DOHH2 (cell line): ENCODE measurements at regions not wholly inside any gene's neighbourhood (a gene's known extent, or its start where the extent isn't known, plus 50 kb on each side); places are given as distances from the start of the nearest gene placed in this dataset.

ENCODE experiments used
- H3F3A ChIP-seq: fragments of 200-600 bp; sonication (generic), shearing (Covaris generic); 2 replicates; pipeline ENCODE4 v1.6.0; 2016; ENCODE audit warnings: antibody characterized with exemption, mild to moderate bottlenecking; ENCODE audit not compliant: control insufficient read depth, insufficient read depth
- H3K27ac ChIP-seq: fragments of 200-600 bp; sonication (generic); 2 replicates; pipeline ENCODE4 v1.5.1; 2014; ENCODE audit warnings: low read depth, mild to moderate bottlenecking, low read length, moderate library complexity
- H3K27me3 ChIP-seq: fragments of 200-600 bp; sonication (generic); 2 replicates; pipeline ENCODE4 v1.6.1; 2014; ENCODE audit warnings: mild to moderate bottlenecking, low read length, mixed read lengths; ENCODE audit not compliant: control insufficient read depth
- H3K36me3 ChIP-seq: fragments of 200-600 bp; sonication (generic); 2 replicates; pipeline ENCODE4 v1.6.1; 2014; ENCODE audit warnings: mild to moderate bottlenecking, low read length, moderate library complexity, mixed read lengths; ENCODE audit not compliant: control insufficient read depth
- H3K4me1 ChIP-seq: fragments of 200-600 bp; sonication (generic); 2 replicates; pipeline ENCODE4 v1.6.1; 2014; ENCODE audit warnings: mild to moderate bottlenecking, low read length, mixed read lengths; ENCODE audit not compliant: control insufficient read depth
- H3K4me2 ChIP-seq: fragments of 200-600 bp; sonication (generic); 2 replicates; pipeline ENCODE4 v1.6.0; 2014; ENCODE audit warnings: mild to moderate bottlenecking, low read length, moderate library complexity
- H3K4me3 ChIP-seq: fragments of 200-600 bp; sonication (generic); 2 replicates; pipeline ENCODE4 v1.5.1; 2014; ENCODE audit warnings: mild to moderate bottlenecking, low read length, mixed read lengths
- H3K79me2 ChIP-seq: fragments of 200-600 bp; sonication (generic); 2 replicates; pipeline ENCODE4 v1.6.1; 2014; ENCODE audit warnings: mild to moderate bottlenecking, low read length, mixed read lengths; ENCODE audit not compliant: control insufficient read depth
- H3K9me2 ChIP-seq: fragments of 200-600 bp; sonication (generic); replicated peaks from 2 replicates; pipeline ENCODE4 v1.6.1; 2014; ENCODE audit warnings: mild to moderate bottlenecking, low read length, mixed read lengths; ENCODE audit not compliant: control insufficient read depth
- H3K9me3 ChIP-seq: fragments of 200-600 bp; sonication (generic); 2 replicates; pipeline ENCODE4 v1.6.1; 2014; ENCODE audit warnings: antibody characterized with exemption, low read length, mixed read lengths; ENCODE audit not compliant: control insufficient read depth, insufficient read depth
- H4K20me1 ChIP-seq: fragments of 200-600 bp; sonication (generic); 2 replicates; pipeline ENCODE4 v1.6.0; 2014; ENCODE audit warnings: low read depth, mild to moderate bottlenecking, antibody characterized with exemption, low read length, moderate library complexity; ENCODE audit not compliant: control insufficient read depth, insufficient read depth
- CTCF ChIP-seq: fragments of 200-600 bp; sonication (generic); IDR thresholded peaks from one replicate; pipeline ENCODE4 v1.5.1; 2014; ENCODE audit warnings: antibody characterized with exemption, mild to moderate bottlenecking, low read depth, low read length; ENCODE audit not compliant: poor library complexity, severe bottlenecking
- EZH2phosphoT487 ChIP-seq: fragments of 200-600 bp; sonication (generic); IDR thresholded peaks from 2 replicates; pipeline ENCODE4 v1.6.1; 2017; ENCODE audit warnings: borderline replicate concordance, mild to moderate bottlenecking, antibody characterized with exemption, low read length, moderate library complexity, mixed read lengths

- Histone ChIP-seq H4K20me1 (no peaks in the 10 kb centered on the region), H3F3A (no peaks in the 10 kb centered on the region), H3K9me2 (no peaks in the 10 kb centered on the region), H3K4me3 (no peak overlapping the region), H3K27me3 (no peaks in the 10 kb centered on the region), H3K9me3 (no peaks in the 10 kb centered on the region), H3K79me2 (no peaks in the 10 kb centered on the region), H3K27ac (no peak overlapping the region), H3K4me1 (no peaks in the 10 kb centered on the region), H3K4me2 (no peak overlapping the region), H3K36me3 (no peaks in the 10 kb centered on the region)
- TF ChIP-seq EZH2phosphoT487: no peak
- no peak for TF ChIP-seq CTCF
Measured at GRCh38 chr5:87503004-87503403, 90.3 kb upstream of the CCNH start.

DNA sequence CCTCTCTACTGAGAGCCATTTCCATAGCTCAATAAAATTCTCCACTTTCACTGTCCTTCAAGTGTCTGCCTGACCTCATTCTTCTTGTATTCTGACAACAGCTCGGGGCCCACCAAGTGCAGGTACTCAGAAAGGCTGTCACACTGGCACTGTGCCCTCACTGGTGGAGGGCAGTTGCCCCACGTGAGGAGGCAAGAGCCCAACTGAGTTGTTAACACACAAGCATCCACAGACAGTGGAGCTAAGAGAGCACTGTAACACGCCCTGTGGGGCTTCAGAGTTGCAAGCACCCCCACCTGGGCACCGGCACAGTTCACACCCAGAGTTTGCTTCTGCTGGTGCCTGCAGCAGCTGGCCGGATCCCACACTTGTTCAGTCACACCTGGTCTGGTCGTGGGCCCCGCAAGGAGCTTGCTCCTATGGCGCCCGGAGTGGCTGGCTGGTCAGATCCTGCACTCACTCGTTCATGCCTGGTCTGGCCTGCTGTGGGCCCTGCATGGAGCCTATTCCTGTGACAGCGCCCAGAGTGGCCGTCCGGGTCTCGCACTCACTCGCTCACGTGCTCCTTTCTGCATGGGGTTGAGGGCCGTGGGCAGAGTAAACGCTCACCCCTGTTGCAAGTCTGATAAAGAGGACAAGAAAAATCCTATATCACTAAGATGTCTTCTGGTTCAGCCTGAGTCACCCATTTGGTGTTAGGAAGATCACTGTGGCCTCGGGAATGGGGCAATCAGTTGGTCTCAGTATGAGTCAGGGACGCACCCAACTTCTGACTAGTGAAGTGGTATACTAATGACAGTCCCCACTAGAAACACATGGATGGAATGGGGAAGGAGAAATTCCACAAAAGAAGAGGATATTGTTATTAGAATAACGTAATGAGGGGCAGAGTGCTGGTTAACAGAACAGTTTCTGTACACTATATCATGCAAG lies 87.0 kb upstream of the CCNH start:
- Histone ChIP-seq H3K9me3 (no peaks in the 10 kb centered on the region), H3K4me1 (no peaks in the 10 kb centered on the region), H3K27ac (no peak overlapping the region), H3K4me2 (no peak overlapping the region), H3K79me2 (no peaks in the 10 kb centered on the region), H3K27me3 (no peaks in the 10 kb centered on the region), H3K9me2 (no peaks in the 10 kb centered on the region), H4K20me1 (no peaks in the 10 kb centered on the region), H3F3A (no peaks in the 10 kb centered on the region), H3K4me3 (no peak overlapping the region), H3K36me3 (no peaks in the 10 kb centered on the region)
- no peak for TF ChIP-seq CTCF
